Thoracic aorta (tissue), 2 donors: ENCODE measurements at regions not wholly inside any gene's neighbourhood (a gene's known extent, or its start where the extent isn't known, plus 50 kb on each side); places are given as distances from the start of the nearest gene placed in this dataset.
A peak's percentile ranks its signal among the peaks of the same experiment; 100 is the strongest.

ENCODE experiments used
- ATAC-seq: fragments of 150-250 bp; one replicate; pipeline ENCODE4 v1.8.0; 2017; ENCODE audit warnings: low read depth; ENCODE audit not compliant: insufficient number of reproducible peaks, low FRiP score
- DNase-seq: peaks from one replicate; pipeline ENCODE4 v3.0.0-alpha.2; 2020; ENCODE audit warnings: low spot score
- H3K27ac ChIP-seq, 2 donors: fragments of 200-600 bp; sonication (generic); 1 replicate in 1 of 2; 2 replicates in 1 of 2; pipeline ENCODE4 v1.5.1; 2016; ENCODE audit warnings: mild to moderate bottlenecking in 2 of 2, moderate library complexity in 2 of 2
- H3K27me3 ChIP-seq: fragments of 200-600 bp; sonication (generic); replicated peaks from 2 replicates; pipeline ENCODE4 v1.6.0; 2016; ENCODE audit warnings: mild to moderate bottlenecking; ENCODE audit not compliant: insufficient read depth
- H3K36me3 ChIP-seq: fragments of 200-600 bp; sonication (generic); one replicate; pipeline ENCODE4 v1.5.1; 2016
- H3K4me1 ChIP-seq, 2 donors: fragments of 200-600 bp; sonication (generic); 1 replicate in 1 of 2; 2 replicates in 1 of 2; pipeline versions ENCODE4 v1.5.1 to v1.6.0; 2016; ENCODE audit warnings: low read depth in 2 of 2, mild to moderate bottlenecking in 1 of 2; ENCODE audit not compliant: control insufficient read depth in 1 of 2
- H3K4me3 ChIP-seq: fragments of 200-600 bp; sonication (generic); 2 replicates; pipeline ENCODE4 v1.5.1; 2016; ENCODE audit warnings: mild to moderate bottlenecking
- H3K9me3 ChIP-seq: fragments of 200-600 bp; sonication (generic); 2 replicates; pipeline ENCODE4 v1.5.1; 2016
- CTCF ChIP-seq: fragments of 200-600 bp; sonication (generic); IDR thresholded peaks from one replicate; pipeline ENCODE4 v1.5.1; 2019; ENCODE audit warnings: antibody characterized with exemption

GRCh38 chr15:73001840-73002239 is 50.4 kb upstream of the NEO1 start:
- Histone ChIP-seq H3K9me3 (no peaks in the 10 kb centered on the region), H3K36me3 (no peaks in the 10 kb centered on the region), H3K27ac (no peak overlapping the region), H3K27me3 (no peaks in the 10 kb centered on the region), H3K4me1 (peaks cover 3 to 12% of the 10 kb centered on the region in 2 donors), H3K4me3 (no peak overlapping the region)
- DNase-seq (no peak), ATAC-seq (no peak)
- no peak for TF ChIP-seq CTCF

GRCh38 chr15:73000293-73000692 is 52.0 kb upstream of the NEO1 start:
- peaks cover 3 to 24% of the 10 kb centered on the region in 2 donors for H3K4me1 ChIP-seq
- no peak for TF ChIP-seq CTCF
- ATAC-seq (no peak), DNase-seq (no peak)
- H3K9me3 ChIP-seq: no peaks in the 10 kb centered on the region
- no peaks in the 10 kb centered on the region for H3K27me3 ChIP-seq
- peak overlapping the region in 1 of 2 donors; percentile 25 for H3K27ac ChIP-seq
- no peaks in the 10 kb centered on the region for H3K36me3 ChIP-seq
- H3K4me3 ChIP-seq: no peak overlapping the region

GRCh38 chr15:72999586-72999985 is 52.7 kb upstream of the NEO1 start:
- TF ChIP-seq CTCF: no peak
- Histone ChIP-seq H3K9me3 (no peaks in the 10 kb centered on the region), H3K4me1 (peaks cover 3 to 31% of the 10 kb centered on the region in 2 donors), H3K27ac (no peak overlapping the region), H3K4me3 (no peak overlapping the region), H3K36me3 (no peaks in the 10 kb centered on the region), H3K27me3 (no peaks in the 10 kb centered on the region)
- ATAC-seq (no peak), DNase-seq (no peak)

- DNase-seq (no peak), ATAC-seq (no peak)
- H3K4me1 ChIP-seq: peaks cover 9 to 38% of the 10 kb centered on the region in 2 donors
- H3K4me3 ChIP-seq: no peak overlapping the region
- H3K27ac ChIP-seq: no peak overlapping the region
- no peaks in the 10 kb centered on the region for H3K27me3 ChIP-seq
- no peaks in the 10 kb centered on the region for H3K9me3 ChIP-seq
- no peak for TF ChIP-seq CTCF
- H3K36me3 ChIP-seq: no peaks in the 10 kb centered on the region
Measured at GRCh38 chr15:72998681-72999466, 53.4 kb upstream of the NEO1 start.

GRCh38 chr15:72998226-72998625 is 54.0 kb upstream of the NEO1 start:
- H3K27me3 ChIP-seq: no peaks in the 10 kb centered on the region
- H3K27ac ChIP-seq: no peak overlapping the region
- no peak for TF ChIP-seq CTCF
- no peak overlapping the region for H3K4me3 ChIP-seq
- DNase-seq (no peak), ATAC-seq (no peak)
- H3K4me1 ChIP-seq: peaks cover 16 to 45% of the 10 kb centered on the region in 2 donors
- no peaks in the 10 kb centered on the region for H3K36me3 ChIP-seq
- H3K9me3 ChIP-seq: no peaks in the 10 kb centered on the region
